Mucosa of descending colon (tissue), 3 donors: ENCODE measurements at regions not wholly inside any gene's neighbourhood (a gene's known extent, or its start where the extent isn't known, plus 50 kb on each side); places are given as distances from the start of the nearest gene placed in this dataset.

Experiments used
- ATAC-seq: fragments of 200-7000 bp; cut with Tn5 transposase; one replicate; pipeline ENCODE4 v1.9.1; 2020; ENCODE audit warnings: mild to moderate bottlenecking, moderate library complexity
- DNase-seq, 3 donors: peaks; one replicate each; pipeline ENCODE4 v3.0.0-alpha.2; 2020
- H3K36me3 ChIP-seq: fragments of 200-600 bp; one replicate; pipeline ENCODE4 v1.8.0; 2021; ENCODE audit warnings: low read depth, mild to moderate bottlenecking
- H3K4me1 ChIP-seq: fragments of 200-600 bp; one replicate; pipeline ENCODE4 v1.8.0; 2021; ENCODE audit warnings: low read depth, mild to moderate bottlenecking
- H3K4me3 ChIP-seq: fragments of 200-600 bp; one replicate; pipeline ENCODE4 v1.8.0; 2021; ENCODE audit warnings: mild to moderate bottlenecking
- H3K9me3 ChIP-seq: fragments of 200-600 bp; one replicate; pipeline ENCODE4 v1.8.0; 2021; ENCODE audit warnings: mild to moderate bottlenecking
- intact Hi-C, 2 donors: fragments of 100-400 bp; cut with DNase I in 1 of 2; cut with micrococcal nuclease in 1 of 2; formaldehyde crosslinking; loops; one replicate each; pipeline versions ENCODE4 v1.11.0 to v1.11.1; 2022; cut with DNase I, micrococcal nuclease
- TF ChIP-seq, protein P1 (sequence below): fragments of 200-600 bp; IDR thresholded peaks from one replicate; pipeline ENCODE4 v1.8.0; 2022; ENCODE audit warnings: antibody characterized with exemption, mild to moderate bottlenecking
- donor health status: DM: no; HTN: no; CAD: no; lungs with moderate emphysema.
- donor health status: DM: no; HTN: no; CAD: no.
- donor health status: DM: no; HTN: yes; CAD: no.

DNA sequence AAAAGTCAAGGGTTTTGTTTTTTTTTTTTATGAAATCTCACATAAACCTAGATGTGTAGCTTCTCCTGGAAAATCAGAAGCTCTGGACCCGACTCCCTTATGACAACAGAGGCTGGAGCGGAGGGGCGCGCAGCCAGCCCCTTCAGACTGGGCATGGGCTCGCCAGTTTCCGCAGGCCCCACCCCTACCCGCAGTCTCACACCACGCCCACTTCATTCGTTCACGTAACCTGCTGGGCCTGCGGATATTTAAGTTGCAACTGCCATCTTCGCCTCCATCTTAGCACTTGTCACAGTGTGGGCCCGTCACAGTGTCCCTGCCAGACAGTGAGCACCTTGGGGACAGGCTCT lies 111.7 kb upstream of the PTPN1 start:
- DNase-seq (no peak), ATAC-seq (no peak)
- intact Hi-C loops: no loop called here
- TF ChIP-seq, protein P1, sequence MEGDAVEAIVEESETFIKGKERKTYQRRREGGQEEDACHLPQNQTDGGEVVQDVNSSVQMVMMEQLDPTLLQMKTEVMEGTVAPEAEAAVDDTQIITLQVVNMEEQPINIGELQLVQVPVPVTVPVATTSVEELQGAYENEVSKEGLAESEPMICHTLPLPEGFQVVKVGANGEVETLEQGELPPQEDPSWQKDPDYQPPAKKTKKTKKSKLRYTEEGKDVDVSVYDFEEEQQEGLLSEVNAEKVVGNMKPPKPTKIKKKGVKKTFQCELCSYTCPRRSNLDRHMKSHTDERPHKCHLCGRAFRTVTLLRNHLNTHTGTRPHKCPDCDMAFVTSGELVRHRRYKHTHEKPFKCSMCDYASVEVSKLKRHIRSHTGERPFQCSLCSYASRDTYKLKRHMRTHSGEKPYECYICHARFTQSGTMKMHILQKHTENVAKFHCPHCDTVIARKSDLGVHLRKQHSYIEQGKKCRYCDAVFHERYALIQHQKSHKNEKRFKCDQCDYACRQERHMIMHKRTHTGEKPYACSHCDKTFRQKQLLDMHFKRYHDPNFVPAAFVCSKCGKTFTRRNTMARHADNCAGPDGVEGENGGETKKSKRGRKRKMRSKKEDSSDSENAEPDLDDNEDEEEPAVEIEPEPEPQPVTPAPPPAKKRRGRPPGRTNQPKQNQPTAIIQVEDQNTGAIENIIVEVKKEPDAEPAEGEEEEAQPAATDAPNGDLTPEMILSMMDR: no peak
- Histone ChIP-seq H3K4me3 (no peak overlapping the region), H3K4me1 (peaks cover 14% of the 10 kb centered on the region), H3K36me3 (no peaks in the 10 kb centered on the region), H3K9me3 (no peaks in the 10 kb centered on the region)

DNA sequence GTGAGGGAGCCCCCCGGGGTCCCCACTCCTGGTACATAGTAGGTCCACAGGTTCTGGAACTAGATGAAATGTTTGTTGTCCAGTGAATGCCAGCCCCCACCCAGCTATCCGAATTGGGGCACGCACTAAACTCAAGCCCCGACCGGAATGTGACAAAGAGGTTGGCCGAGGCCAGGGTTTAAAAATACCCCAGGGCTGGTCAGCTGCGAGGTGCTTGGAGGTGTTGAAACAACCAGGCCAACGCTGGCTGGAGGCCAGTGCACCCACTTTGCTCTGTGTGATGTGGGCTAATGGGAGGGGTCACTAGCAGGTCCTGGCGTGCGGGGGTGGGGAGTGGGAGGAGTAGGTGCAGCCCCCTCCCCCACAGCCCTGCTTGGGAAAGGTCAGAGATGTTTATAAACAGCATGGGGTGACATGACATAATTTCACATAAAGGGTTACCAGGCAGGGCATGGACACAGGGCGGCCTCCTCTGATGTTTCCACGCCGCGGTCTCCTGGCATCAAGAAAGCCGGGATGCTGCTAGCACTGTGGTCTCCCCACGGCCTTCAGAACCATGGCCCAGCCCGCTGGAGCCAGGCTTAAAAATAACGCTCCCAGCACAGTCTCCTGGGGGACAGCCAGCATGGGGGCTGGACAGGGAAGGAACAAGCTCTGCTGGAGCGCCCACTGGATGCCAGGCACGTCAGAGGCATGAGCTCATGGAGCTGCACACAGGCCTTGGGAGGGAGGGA lies 111.2 kb upstream of the PTPN1 start:
- DNase-seq (no peak), ATAC-seq (no peak)
- TF ChIP-seq, protein P1: no peak
- H3K36me3 ChIP-seq: no peaks in the 10 kb centered on the region
- H3K4me3 ChIP-seq: no peak overlapping the region
- no peaks in the 10 kb centered on the region for H3K9me3 ChIP-seq
- peaks cover 14% of the 10 kb centered on the region for H3K4me1 ChIP-seq
- intact Hi-C loops: no loop called here

DNA sequence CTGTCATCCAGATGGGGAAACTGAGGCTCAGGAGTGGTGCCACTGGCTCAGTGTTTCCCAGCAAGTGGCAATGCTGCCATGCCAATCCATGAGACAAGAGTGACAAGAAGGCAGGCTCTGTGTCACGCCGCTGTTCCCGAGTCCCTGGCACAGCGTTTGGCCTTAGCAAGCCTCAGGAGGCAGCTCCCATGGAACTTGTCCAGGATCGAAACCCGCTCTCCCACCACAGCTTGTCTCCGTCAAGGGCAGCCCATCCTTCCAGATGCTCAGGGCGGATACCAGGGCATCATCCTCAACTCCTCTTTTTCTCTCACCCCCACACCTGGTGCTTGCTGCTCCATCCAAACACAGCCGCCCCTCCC lies 110.6 kb upstream of the PTPN1 start:
- intact Hi-C loops: no loop called here
- Histone ChIP-seq H3K4me3 (no peak overlapping the region), H3K36me3 (no peaks in the 10 kb centered on the region), H3K4me1 (peaks cover 14% of the 10 kb centered on the region), H3K9me3 (no peaks in the 10 kb centered on the region)
- TF ChIP-seq, protein P1: no peak
- ATAC-seq: no peak
- DNase-seq: no peak

DNA sequence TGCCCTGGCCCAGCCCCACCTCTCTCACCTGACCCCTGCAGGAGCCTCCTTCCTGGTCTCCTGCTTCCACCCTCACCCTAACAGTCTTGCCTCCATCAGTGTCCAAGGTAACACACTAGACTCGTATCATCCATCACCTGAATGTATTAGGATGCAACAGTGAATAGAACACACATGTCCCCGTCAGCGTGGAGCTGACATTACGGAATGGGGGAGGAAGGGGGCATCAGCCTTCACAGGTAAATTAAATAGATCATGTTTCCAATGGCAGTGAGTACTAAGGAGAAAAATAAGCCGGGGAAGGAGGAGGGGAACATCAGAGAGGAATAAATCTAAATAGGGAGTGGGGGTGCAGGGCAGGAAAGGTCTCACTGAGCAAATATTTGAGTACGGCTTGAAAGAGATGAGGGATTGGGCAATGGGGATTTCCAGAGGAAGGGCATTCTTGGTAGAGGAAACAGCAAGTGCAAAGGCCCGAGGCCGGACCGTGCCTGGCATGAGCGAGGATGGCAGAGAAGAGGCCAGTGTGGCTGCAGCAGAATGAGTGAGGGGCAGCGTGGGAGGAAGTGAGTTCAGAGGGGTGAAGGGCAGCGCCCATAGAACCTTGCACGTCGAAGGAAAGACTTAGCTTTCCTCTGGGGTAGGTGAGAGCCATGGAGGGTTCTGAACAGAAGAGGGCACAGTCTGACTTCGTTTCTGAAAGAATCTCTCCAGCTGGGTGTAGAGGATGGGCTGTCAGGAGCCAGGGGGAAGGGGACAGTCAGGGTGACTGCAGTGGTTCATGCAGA lies 110.1 kb upstream of the PTPN1 start:
- intact Hi-C loops: no loop called here
- TF ChIP-seq, protein P1: no peak
- H3K9me3 ChIP-seq: no peaks in the 10 kb centered on the region
- no peak overlapping the region for H3K4me3 ChIP-seq
- H3K4me1 ChIP-seq: peaks cover 8% of the 10 kb centered on the region
- no peak for DNase-seq
- H3K36me3 ChIP-seq: no peaks in the 10 kb centered on the region
- peak; percentile 53 for ATAC-seq

- H3K9me3 ChIP-seq: no peaks in the 10 kb centered on the region
- no peak for ATAC-seq
- H3K4me1 ChIP-seq: peaks cover 8% of the 10 kb centered on the region
- intact Hi-C loops: no loop called here
- no peak for DNase-seq
- TF ChIP-seq, protein P1: no peak
- no peak overlapping the region for H3K4me3 ChIP-seq
- H3K36me3 ChIP-seq: no peaks in the 10 kb centered on the region
Observed at GRCh38 chr20:50400705-50401586, 109.2 kb upstream of the PTPN1 start.
